ENCODE measurements at regions not wholly inside any gene's neighbourhood (a gene's known extent, or its start where the extent isn't known, plus 50 kb on each side); places are given as distances from the start of the nearest gene placed in this dataset.
"Not testable (repeated sequence)": the region's sequence is repeated elsewhere in the genome, so short reads cannot be mapped to it uniquely, and the experiment has no call there.

DNA sequence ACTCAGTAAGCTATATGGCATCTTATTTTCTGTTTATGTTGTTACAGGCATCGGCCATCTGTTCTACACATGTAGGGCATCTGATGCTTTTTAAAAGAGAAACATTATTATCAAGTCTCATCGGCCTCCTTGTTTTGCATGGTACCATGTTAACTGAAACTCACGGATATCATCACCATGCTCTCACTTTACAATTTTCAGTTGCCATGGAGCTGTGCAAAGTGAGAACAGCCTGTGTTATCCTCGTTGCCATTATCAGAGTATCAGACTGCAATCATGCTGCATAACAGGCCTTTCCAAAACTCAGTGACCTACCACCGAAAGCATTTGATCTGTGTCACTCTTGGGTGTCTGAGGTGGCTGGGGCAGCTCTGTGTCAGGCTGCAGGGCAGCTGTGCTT, 110.3 kb downstream of the C17orf67 start:
- TF ChIP-seq, protein P1, sequence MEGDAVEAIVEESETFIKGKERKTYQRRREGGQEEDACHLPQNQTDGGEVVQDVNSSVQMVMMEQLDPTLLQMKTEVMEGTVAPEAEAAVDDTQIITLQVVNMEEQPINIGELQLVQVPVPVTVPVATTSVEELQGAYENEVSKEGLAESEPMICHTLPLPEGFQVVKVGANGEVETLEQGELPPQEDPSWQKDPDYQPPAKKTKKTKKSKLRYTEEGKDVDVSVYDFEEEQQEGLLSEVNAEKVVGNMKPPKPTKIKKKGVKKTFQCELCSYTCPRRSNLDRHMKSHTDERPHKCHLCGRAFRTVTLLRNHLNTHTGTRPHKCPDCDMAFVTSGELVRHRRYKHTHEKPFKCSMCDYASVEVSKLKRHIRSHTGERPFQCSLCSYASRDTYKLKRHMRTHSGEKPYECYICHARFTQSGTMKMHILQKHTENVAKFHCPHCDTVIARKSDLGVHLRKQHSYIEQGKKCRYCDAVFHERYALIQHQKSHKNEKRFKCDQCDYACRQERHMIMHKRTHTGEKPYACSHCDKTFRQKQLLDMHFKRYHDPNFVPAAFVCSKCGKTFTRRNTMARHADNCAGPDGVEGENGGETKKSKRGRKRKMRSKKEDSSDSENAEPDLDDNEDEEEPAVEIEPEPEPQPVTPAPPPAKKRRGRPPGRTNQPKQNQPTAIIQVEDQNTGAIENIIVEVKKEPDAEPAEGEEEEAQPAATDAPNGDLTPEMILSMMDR (IDR thresholded peaks at IDR 0.05) = no peak
- Histone ChIP-seq H3K4me3 (no peak overlapping the region), H3K27me3 (no peaks in the 10 kb centered on the region), H3K27ac (no peak overlapping the region), H3K9me3 (no peaks in the 10 kb centered on the region), H3K36me3 (no peaks in the 10 kb centered on the region), H3K4me1 (no peaks in the 10 kb centered on the region)
- no peak for DNase-seq (ENCODE audit: low spot score)

DNA sequence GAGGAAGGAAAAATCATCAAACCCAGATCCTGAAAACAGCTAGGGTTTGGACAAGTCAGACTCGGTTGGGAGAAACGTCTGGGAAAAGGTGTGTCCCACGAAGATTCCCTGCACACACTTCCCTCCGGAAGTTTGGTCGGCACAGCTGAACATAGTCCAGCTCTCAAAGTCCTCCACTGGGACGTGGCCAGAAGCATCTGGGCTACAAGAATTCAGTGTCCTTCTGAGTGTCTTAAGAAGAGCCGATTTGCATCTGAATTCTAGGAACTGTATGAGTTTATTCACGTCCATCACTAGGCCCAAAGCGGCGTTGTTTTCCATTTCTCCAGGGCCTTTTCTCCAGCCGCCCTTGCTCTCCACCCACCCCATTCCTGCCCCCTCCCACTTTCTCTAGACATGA, 109.1 kb downstream of the C17orf67 start:
- no peaks in the 10 kb centered on the region for H3K27me3 ChIP-seq
- no peaks in the 10 kb centered on the region for H3K4me1 ChIP-seq
- TF ChIP-seq, protein P1 (IDR thresholded peaks at IDR 0.05) = no peak
- H3K27ac ChIP-seq = no peak overlapping the region
- no peak for DNase-seq (ENCODE audit: low spot score)
- H3K4me3 ChIP-seq = no peak overlapping the region
- H3K9me3 ChIP-seq = no peaks in the 10 kb centered on the region
- no peaks in the 10 kb centered on the region for H3K36me3 ChIP-seq

DNA sequence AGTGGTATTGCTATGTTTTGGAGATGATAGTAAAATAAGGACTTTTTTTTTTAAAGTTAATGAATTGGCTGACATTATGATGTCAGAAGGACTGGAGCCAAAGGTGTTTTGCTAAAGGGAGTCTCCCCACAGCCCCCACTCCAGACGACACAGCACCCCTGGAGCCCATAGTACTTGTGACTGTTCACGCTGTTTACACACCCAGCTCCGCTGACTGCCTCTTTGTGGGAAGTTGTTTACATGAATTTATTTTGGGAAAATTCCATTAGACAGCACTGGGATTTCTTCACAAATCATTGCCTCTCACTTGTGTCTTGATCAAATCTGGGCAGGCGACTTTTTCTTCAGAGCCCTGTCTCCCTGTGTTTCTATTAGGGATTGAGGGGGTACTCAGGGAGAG, 108.6 kb downstream of the C17orf67 start:
- H3K27ac ChIP-seq = no peak overlapping the region
- no peaks in the 10 kb centered on the region for H3K4me1 ChIP-seq
- H3K9me3 ChIP-seq = no peaks in the 10 kb centered on the region
- no peaks in the 10 kb centered on the region for H3K36me3 ChIP-seq
- no peak for DNase-seq (ENCODE audit: low spot score)
- no peaks in the 10 kb centered on the region for H3K27me3 ChIP-seq
- TF ChIP-seq, protein P1 (IDR thresholded peaks at IDR 0.05) = no peak
- no peak overlapping the region for H3K4me3 ChIP-seq

DNA sequence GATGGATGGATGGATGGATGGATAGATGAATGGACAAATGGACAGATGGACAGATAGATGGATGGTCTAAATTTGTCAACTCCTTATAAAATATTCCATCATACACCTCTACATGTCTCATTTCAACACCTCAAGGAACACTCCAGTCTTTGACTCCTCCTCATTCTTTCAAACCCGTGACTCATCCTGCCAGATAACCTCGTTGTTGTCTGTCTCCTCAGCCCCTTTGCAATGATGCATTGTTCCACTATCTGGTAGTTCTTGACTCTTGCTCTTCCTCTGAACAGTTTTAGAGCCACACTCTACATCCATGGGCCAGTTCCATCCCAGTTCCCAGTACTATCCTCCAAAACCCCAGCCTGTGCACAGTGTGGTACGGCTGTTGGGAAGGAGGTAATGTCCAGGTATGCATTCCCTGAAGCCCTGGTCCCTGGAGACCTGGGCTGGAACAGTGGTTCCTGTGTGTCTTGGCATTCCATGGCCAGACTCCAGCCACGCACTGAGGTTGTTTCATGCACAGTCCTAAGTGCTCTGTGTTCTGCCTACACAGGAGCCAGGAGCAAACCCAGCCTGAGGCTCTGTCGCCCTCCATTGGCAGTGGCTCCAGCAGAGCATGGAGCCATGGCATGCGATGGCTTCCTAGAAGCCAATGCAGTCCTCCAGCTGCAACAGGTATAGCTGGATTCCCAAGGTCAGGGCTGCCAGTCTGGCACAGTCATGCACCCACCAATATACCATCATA, 105.7 kb downstream of the C17orf67 start:
- TF ChIP-seq, protein P1 (IDR thresholded peaks at IDR 0.05) = no peak
- H3K36me3 ChIP-seq = no peaks in the 10 kb centered on the region
- no peak overlapping the region for H3K4me3 ChIP-seq
- H3K27ac ChIP-seq = no peak overlapping the region
- no peaks in the 10 kb centered on the region for H3K4me1 ChIP-seq
- H3K9me3 ChIP-seq = no peaks in the 10 kb centered on the region
- DNase-seq (ENCODE audit: low spot score) = no peak
- H3K27me3 ChIP-seq = no peaks in the 10 kb centered on the region

DNA sequence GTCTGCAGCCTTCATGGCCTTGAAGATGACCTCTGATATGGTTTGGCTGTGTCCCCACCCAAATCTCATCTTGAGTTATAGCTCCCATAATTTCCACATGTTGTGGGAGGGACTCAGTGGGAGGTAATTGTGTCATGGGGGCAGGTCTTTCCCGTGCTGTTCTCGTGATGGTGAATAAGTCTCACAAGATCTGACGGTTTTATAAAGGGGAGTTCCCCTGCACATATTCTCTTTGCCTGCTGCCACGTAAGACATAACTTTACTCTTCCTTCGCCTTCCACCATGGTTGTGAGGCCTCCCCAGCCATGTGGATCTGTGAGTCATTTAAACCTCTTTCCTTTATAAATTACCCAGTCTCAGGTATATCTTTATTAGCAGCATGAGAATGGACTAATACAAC, 102.6 kb downstream of the C17orf67 start:
- DNase-seq (ENCODE audit: low spot score); H3K4me3 ChIP-seq; H3K9me3 ChIP-seq; H3K27me3 ChIP-seq; H3K27ac ChIP-seq; H3K4me1 ChIP-seq; H3K36me3 ChIP-seq: not testable (repeated sequence)

DNA sequence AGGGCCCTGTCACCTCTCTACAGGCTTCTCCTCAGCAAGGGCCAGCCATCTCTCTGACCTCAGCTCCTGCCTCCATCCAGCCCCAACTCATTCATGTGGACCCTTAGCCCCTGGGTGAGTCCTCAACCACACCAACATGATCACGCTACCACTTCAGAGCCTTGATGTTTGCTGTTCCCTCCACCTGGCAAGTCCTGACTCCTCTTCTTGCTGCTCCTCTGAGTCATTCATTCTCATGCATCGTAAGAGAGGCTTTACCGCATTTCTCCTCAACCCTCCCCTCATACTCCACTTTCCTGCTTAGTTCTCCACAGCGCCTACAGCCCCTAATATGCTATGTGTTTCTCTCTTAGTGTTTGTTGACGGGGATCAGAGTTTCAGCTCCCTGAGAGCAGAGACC, 99.9 kb downstream of the C17orf67 start:
- Histone ChIP-seq H3K27ac (no peak overlapping the region), H3K4me1 (no peaks in the 10 kb centered on the region), H3K27me3 (no peaks in the 10 kb centered on the region), H3K9me3 (no peaks in the 10 kb centered on the region), H3K4me3 (no peak overlapping the region), H3K36me3 (no peaks in the 10 kb centered on the region)
- DNase-seq (ENCODE audit: low spot score) = no peak
- TF ChIP-seq, protein P1 (IDR thresholded peaks at IDR 0.05) = no peak
